ENCODE measurements at regions not wholly inside any gene's neighbourhood (a gene's known extent, or its start where the extent isn't known, plus 50 kb on each side); places are given as distances from the start of the nearest gene placed in this dataset.

- Histone ChIP-seq H3K27me3 (replicated peaks; ENCODE audit: control insufficient read depth, insufficient read depth, low read length) (no peaks in the 10 kb centered on the region), H3K36me3 (ENCODE audit: control insufficient read depth, insufficient read depth, low read length) (no peaks in the 10 kb centered on the region), H3K4me3 (replicated peaks; ENCODE audit: low read depth, low read length) (no peak overlapping the region)
- DNase-seq (ENCODE audit: extremely low read depth, insufficient read length), result no peak
- TF ChIP-seq CTCF (IDR thresholded peaks at IDR 0.05; ENCODE audit: insufficient read depth, low read length, poor library complexity, severe bottlenecking), result no peak
Observed at GRCh38 chr6:102298051-102298450, 904.5 kb downstream of the GRIK2 start.
